ENCODE measurements at regions not wholly inside any gene's neighbourhood (a gene's known extent, or its start where the extent isn't known, plus 50 kb on each side); places are given as distances from the start of the nearest gene placed in this dataset.

DNA sequence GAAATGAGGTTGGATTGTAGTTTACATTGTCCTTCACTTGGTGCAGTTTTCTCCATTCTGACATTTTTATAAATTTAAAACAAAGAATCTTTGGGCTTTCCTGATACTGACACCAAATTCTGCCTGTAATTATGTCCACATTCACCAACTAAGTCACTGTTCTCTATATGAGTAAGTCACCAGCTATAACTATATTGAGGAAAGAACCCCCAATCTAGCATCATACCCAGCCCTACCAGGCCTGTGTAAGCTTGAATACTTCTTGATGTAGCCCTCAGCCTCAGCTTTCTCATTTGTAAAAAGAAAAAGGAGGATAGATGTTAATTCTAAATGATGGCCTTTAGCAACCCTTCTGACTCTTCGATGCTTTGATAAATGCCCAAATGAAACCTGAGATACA lies 112.7 kb upstream of the FST start:
- no peak overlapping the region for H3K27ac ChIP-seq
- intact Hi-C loops (cut with DNase I) = no loop called here
- no peak for DNase-seq
- WGBS, 2 donors = 96 to 100% methylated on average over 1 of the region's 1 CpG
- no peaks in the 10 kb centered on the region for H3K27me3 ChIP-seq
- H3K9me3 ChIP-seq = no peaks in the 10 kb centered on the region
- no peaks in the 10 kb centered on the region for H3K4me1 ChIP-seq
- no peak overlapping the region for H3K4me3 ChIP-seq (replicated peaks in 1 of 3)
- TF ChIP-seq POLR2A (IDR thresholded peaks at IDR 0.05) (no peak), CTCF (IDR thresholded peaks at IDR 0.05) (no peak)
- no peaks in the 10 kb centered on the region for H3K36me3 ChIP-seq

- whole genome bisulfite sequencing, 2 donors = 33 to 40% methylated on average over 1 of the region's 1 CpG
- intact Hi-C loops (cut with DNase I) = no loop called here
- TF ChIP-seq CTCF (IDR thresholded peaks at IDR 0.05) (no peak), POLR2A (IDR thresholded peaks at IDR 0.05) (no peak)
- no peaks in the 10 kb centered on the region for H3K27me3 ChIP-seq
- H3K9me3 ChIP-seq = no peaks in the 10 kb centered on the region
- H3K4me1 ChIP-seq = no peaks in the 10 kb centered on the region
- DNase-seq = no peak
- H3K27ac ChIP-seq = no peak overlapping the region
- no peak overlapping the region for H3K4me3 ChIP-seq (replicated peaks in 1 of 3)
- H3K36me3 ChIP-seq = no peaks in the 10 kb centered on the region
These were observed 111.9 kb upstream of the FST start for GRCh38 chr5:53368516-53368915.

- H3K27ac ChIP-seq = no peak overlapping the region
- H3K36me3 ChIP-seq = no peaks in the 10 kb centered on the region
- no peaks in the 10 kb centered on the region for H3K27me3 ChIP-seq
- intact Hi-C loops (cut with DNase I) = no loop called here
- DNase-seq = no peak
- WGBS, 2 donors = 91 to 92% methylated on average over 2 of the region's 2 CpGs
- TF ChIP-seq CTCF (IDR thresholded peaks at IDR 0.05) (no peak), POLR2A (IDR thresholded peaks at IDR 0.05) (no peak)
- no peaks in the 10 kb centered on the region for H3K4me1 ChIP-seq
- no peak overlapping the region for H3K4me3 ChIP-seq (replicated peaks in 1 of 3)
- no peaks in the 10 kb centered on the region for H3K9me3 ChIP-seq
These were observed 111.3 kb upstream of the FST start for GRCh38 chr5:53368966-53369605.

GRCh38 chr5:53369681-53370080 lies 110.7 kb upstream of the FST start:
- Histone ChIP-seq H3K27ac (no peak overlapping the region), H3K4me3 (replicated peaks in 1 of 3) (no peak overlapping the region), H3K27me3 (no peaks in the 10 kb centered on the region), H3K36me3 (no peaks in the 10 kb centered on the region), H3K9me3 (no peaks in the 10 kb centered on the region), H3K4me1 (no peaks in the 10 kb centered on the region)
- intact Hi-C loops (cut with DNase I) = no loop called here
- TF ChIP-seq CTCF (IDR thresholded peaks at IDR 0.05) (no peak), POLR2A (IDR thresholded peaks at IDR 0.05) (no peak)
- WGBS, 2 donors = 63 to 72% methylated on average over 3 of the region's 3 CpGs
- DNase-seq = no peak

DNA sequence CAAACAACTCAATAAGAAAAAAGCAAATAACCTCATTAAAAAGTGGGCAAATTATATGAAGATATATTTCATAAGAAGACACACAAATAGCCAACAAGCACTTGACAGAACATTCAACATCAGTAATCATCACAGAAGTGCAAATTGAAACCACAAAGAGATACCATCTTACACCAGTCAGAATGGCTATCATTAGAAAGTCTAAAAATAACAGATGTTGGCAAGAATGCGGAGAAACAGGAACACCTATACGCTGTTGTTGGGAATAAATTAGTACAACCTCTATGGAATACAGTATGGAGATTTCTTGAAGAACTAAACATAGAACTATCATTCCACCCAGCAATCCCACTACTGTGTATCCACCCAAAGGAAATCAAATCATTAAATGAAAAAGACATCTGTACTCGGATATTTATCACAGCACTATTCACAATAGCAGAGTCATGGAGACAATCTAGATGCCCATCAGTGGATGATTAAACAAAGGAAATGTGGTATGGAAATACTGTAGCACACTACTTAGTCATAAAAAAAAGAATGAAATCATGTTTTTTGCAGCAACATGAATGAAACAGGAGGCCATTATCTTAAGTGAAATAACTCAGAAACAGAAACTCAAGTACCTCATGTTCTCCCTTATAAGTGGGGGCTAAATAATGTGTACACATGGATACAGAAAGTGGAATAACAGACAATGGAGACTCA lies 106.8 kb upstream of the FST start:
- DNase-seq = no peak

More for the DNA sequence above, 106.8 kb upstream of the FST start:
- no peaks in the 10 kb centered on the region for H3K36me3 ChIP-seq
- H3K27ac ChIP-seq = no peak overlapping the region
- H3K4me1 ChIP-seq = no peaks in the 10 kb centered on the region
- H3K9me3 ChIP-seq = no peaks in the 10 kb centered on the region
- intact Hi-C loops (cut with DNase I) = no loop called here
- no peak for TF ChIP-seq POLR2A (IDR thresholded peaks at IDR 0.05)
- no peak for TF ChIP-seq CTCF (IDR thresholded peaks at IDR 0.05)
- WGBS, 2 donors = 85 to 90% methylated on average over 3 of the region's 3 CpGs
- H3K27me3 ChIP-seq = no peaks in the 10 kb centered on the region
- H3K4me3 ChIP-seq (replicated peaks in 1 of 3) = no peak overlapping the region
